ENCODE measurements at regions not wholly inside any gene's neighbourhood (a gene's known extent, or its start where the extent isn't known, plus 50 kb on each side); places are given as distances from the start of the nearest gene placed in this dataset.

DNA sequence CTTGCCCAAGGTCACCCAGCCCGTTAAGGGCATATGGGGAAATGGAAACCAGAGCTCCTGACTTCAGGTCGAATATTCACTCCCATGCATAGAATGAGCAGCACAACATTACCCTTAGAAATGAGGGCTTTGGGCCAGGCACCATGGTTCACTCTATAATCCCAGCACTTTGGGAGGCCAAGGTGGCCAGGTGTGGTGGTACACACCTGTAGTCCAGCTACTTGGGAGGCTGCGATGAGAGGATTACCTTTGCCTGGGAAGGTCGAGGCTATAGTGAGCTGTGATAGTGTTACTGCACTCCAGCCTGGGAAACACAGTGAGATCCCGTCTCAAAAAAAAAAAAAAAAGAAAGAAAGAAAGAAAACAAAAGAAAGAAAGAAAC lies 341.0 kb upstream of the TMPO start (continued):
- TF ChIP-seq, protein P1, sequence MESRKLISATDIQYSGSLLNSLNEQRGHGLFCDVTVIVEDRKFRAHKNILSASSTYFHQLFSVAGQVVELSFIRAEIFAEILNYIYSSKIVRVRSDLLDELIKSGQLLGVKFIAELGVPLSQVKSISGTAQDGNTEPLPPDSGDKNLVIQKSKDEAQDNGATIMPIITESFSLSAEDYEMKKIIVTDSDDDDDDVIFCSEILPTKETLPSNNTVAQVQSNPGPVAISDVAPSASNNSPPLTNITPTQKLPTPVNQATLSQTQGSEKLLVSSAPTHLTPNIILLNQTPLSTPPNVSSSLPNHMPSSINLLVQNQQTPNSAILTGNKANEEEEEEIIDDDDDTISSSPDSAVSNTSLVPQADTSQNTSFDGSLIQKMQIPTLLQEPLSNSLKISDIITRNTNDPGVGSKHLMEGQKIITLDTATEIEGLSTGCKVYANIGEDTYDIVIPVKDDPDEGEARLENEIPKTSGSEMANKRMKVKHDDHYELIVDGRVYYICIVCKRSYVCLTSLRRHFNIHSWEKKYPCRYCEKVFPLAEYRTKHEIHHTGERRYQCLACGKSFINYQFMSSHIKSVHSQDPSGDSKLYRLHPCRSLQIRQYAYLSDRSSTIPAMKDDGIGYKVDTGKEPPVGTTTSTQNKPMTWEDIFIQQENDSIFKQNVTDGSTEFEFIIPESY (CRISPR knock-in tag; IDR thresholded peaks at IDR 0.05): no peak
- TF ChIP-seq, protein P2, sequence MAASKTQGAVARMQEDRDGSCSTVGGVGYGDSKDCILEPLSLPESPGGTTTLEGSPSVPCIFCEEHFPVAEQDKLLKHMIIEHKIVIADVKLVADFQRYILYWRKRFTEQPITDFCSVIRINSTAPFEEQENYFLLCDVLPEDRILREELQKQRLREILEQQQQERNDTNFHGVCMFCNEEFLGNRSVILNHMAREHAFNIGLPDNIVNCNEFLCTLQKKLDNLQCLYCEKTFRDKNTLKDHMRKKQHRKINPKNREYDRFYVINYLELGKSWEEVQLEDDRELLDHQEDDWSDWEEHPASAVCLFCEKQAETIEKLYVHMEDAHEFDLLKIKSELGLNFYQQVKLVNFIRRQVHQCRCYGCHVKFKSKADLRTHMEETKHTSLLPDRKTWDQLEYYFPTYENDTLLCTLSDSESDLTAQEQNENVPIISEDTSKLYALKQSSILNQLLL (CRISPR knock-in tag; IDR thresholded peaks at IDR 0.05; ENCODE audit: borderline replicate concordance): no peak
- no peak for TF ChIP-seq SIN3B (IDR thresholded peaks at IDR 0.05; ENCODE audit: low read depth)
- TF ChIP-seq SMARCE1 (IDR thresholded peaks at IDR 0.05): no peak
- TF ChIP-seq, protein P3, sequence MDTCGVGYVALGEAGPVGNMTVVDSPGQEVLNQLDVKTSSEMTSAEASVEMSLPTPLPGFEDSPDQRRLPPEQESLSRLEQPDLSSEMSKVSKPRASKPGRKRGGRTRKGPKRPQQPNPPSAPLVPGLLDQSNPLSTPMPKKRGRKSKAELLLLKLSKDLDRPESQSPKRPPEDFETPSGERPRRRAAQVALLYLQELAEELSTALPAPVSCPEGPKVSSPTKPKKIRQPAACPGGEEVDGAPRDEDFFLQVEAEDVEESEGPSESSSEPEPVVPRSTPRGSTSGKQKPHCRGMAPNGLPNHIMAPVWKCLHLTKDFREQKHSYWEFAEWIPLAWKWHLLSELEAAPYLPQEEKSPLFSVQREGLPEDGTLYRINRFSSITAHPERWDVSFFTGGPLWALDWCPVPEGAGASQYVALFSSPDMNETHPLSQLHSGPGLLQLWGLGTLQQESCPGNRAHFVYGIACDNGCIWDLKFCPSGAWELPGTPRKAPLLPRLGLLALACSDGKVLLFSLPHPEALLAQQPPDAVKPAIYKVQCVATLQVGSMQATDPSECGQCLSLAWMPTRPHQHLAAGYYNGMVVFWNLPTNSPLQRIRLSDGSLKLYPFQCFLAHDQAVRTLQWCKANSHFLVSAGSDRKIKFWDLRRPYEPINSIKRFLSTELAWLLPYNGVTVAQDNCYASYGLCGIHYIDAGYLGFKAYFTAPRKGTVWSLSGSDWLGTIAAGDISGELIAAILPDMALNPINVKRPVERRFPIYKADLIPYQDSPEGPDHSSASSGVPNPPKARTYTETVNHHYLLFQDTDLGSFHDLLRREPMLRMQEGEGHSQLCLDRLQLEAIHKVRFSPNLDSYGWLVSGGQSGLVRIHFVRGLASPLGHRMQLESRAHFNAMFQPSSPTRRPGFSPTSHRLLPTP (IDR thresholded peaks at IDR 0.05; ENCODE audit: borderline replicate concordance, extremely low read depth, insufficient read length): no peak
- no peak for TF ChIP-seq NR2F6 (CRISPR knock-in tag; IDR thresholded peaks at IDR 0.05)
- TF ChIP-seq, protein P4, sequence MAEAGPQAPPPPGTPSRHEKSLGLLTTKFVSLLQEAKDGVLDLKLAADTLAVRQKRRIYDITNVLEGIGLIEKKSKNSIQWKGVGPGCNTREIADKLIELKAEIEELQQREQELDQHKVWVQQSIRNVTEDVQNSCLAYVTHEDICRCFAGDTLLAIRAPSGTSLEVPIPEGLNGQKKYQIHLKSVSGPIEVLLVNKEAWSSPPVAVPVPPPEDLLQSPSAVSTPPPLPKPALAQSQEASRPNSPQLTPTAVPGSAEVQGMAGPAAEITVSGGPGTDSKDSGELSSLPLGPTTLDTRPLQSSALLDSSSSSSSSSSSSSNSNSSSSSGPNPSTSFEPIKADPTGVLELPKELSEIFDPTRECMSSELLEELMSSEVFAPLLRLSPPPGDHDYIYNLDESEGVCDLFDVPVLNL (CRISPR knock-in tag; IDR thresholded peaks at IDR 0.05; ENCODE audit: low read depth): no peak

Measured in K562 (cell line).